Endothelial cell of umbilical vein (primary cell): ENCODE measurements at regions not wholly inside any gene's neighbourhood (a gene's known extent, or its start where the extent isn't known, plus 50 kb on each side); places are given as distances from the start of the nearest gene placed in this dataset.

Source experiments
- BruUV-seq: library from RNA; stranded (reverse); fragments of 400-500 nt; replicated peaks from 2 replicates; lab custom pipeline; 2021; lab: Mats Ljungman, UMichigan
- CTCF ChIA-PET: fragments of 300-600, 350-600 bp; sonication (Branson Sonifier 250); formaldehyde crosslinking; loops from one replicate; lab custom pipeline; 2021; ENCODE audit warnings: antibody characterized with exemption, inconsistent platforms; lab: Charles Lee
- POLR2A ChIA-PET: fragments of 300-600, 350-600 bp; sonication (Branson Sonifier 250); formaldehyde crosslinking; loops from one replicate; lab custom pipeline; 2021; ENCODE audit warnings: antibody characterized with exemption, inconsistent platforms; lab: Charles Lee
- DNase-seq: peaks from one replicate; pipeline ENCODE4 v3.0.0-alpha.2; 2011; ENCODE audit warnings: low read depth, low spot score
- FAIRE-seq: peaks from 2 replicates; lab custom pipeline; 2011; peaks lifted over from hg19 to GRCh38; lab: Jason Lieb, UNC
- H2AFZ ChIP-seq: 2 replicates; pipeline ENCODE4 v1.6.0; 2012; ENCODE audit warnings: low read depth, low read length, control low read depth, inconsistent platforms
- H3K27ac ChIP-seq: 2 replicates; pipeline ENCODE4 v1.5.1; 2011; ENCODE audit warnings: low read depth, mild to moderate bottlenecking, control low read depth, low read length, moderate library complexity; ENCODE audit not compliant: insufficient read depth
- H3K27me3 ChIP-seq, 2 experiments: 2 replicates each; pipeline versions ENCODE4 v1.6.0 to v1.6.1; 2011; ENCODE audit warnings: low read length in 2 of 2, mixed read lengths in 1 of 2; ENCODE audit not compliant: control insufficient read depth in 2 of 2, insufficient read depth in 2 of 2
- H3K36me3 ChIP-seq, 2 experiments: 2 replicates in 1 of 2; 3 replicates in 1 of 2; pipeline ENCODE4 v1.5.1; 2011; ENCODE audit warnings: low read length in 2 of 2, mild to moderate bottlenecking in 1 of 2, moderate library complexity in 1 of 2; ENCODE audit not compliant: control insufficient read depth in 2 of 2, insufficient read depth in 2 of 2; ENCODE audit errors: extremely low read depth in 1 of 2
- H3K4me1 ChIP-seq: 3 replicates; pipeline ENCODE4 v1.5.1; 2011; ENCODE audit warnings: mild to moderate bottlenecking, low read length; ENCODE audit not compliant: control insufficient read depth, insufficient read depth; ENCODE audit errors: extremely low read depth
- H3K4me2 ChIP-seq: 2 replicates; pipeline ENCODE4 v1.6.1; 2011; ENCODE audit warnings: low read length, control low read depth, mixed read lengths; ENCODE audit not compliant: insufficient read depth
- H3K4me3 ChIP-seq, 3 experiments: fragments of 200-600 bp in 1 of 3; sonication (generic), shearing (Covaris generic) in 1 of 3; replicated peaks in 1 of 3; 2 replicates each; pipeline ENCODE4 v1.5.1; 2011 to 2016; ENCODE audit warnings: control low read depth in 3 of 3, low read length in 3 of 3, mild to moderate bottlenecking in 2 of 3, inconsistent platforms in 1 of 3, low read depth in 1 of 3, moderate library complexity in 1 of 3; ENCODE audit not compliant: insufficient read depth in 1 of 3
- H3K79me2 ChIP-seq: 2 replicates; pipeline ENCODE4 v1.6.0; 2012; ENCODE audit warnings: low read length, inconsistent platforms; ENCODE audit not compliant: control insufficient read depth, insufficient read depth
- H3K9ac ChIP-seq: replicated peaks from 2 replicates; pipeline ENCODE3; 2011; ENCODE audit warnings: low read length, control low read depth; ENCODE audit not compliant: insufficient read depth; ENCODE audit errors: extremely low read depth
- H3K9me1 ChIP-seq: replicated peaks from 3 replicates; pipeline ENCODE4 v1.6.0; 2011; ENCODE audit warnings: mild to moderate bottlenecking, low read length; ENCODE audit not compliant: control insufficient read depth, insufficient read depth; ENCODE audit errors: extremely low read depth
- H3K9me3 ChIP-seq: replicated peaks from 2 replicates; pipeline ENCODE4 v1.5.1; 2012; ENCODE audit warnings: low read length, inconsistent platforms; ENCODE audit not compliant: control insufficient read depth, insufficient read depth
- H4K20me1 ChIP-seq: replicated peaks from 2 replicates; pipeline ENCODE3; 2011; ENCODE audit warnings: mild to moderate bottlenecking, low read length; ENCODE audit not compliant: control insufficient read depth, insufficient read depth; ENCODE audit errors: extremely low read depth
- EZH2 ChIP-seq: IDR thresholded peaks from 2 replicates; pipeline ENCODE4 v1.6.1; 2012; ENCODE audit warnings: borderline replicate concordance, low read depth, mild to moderate bottlenecking, moderate library complexity, low read length, inconsistent platforms; ENCODE audit not compliant: severe bottlenecking
- FOS ChIP-seq: IDR thresholded peaks from 2 replicates; pipeline ENCODE4 v1.6.1; 2011; ENCODE audit warnings: mild to moderate bottlenecking, low read length, moderate library complexity, borderline replicate concordance; ENCODE audit not compliant: insufficient read depth
- GATA2 ChIP-seq: IDR thresholded peaks from 2 replicates; pipeline ENCODE4 v1.7.0; 2011; ENCODE audit warnings: low read depth, mild to moderate bottlenecking, moderate library complexity, mixed read lengths, low read length; ENCODE audit not compliant: insufficient read length, insufficient read depth
- JUN ChIP-seq: IDR thresholded peaks from 2 replicates; pipeline ENCODE4 v1.6.1; 2011; ENCODE audit warnings: borderline replicate concordance, low read depth; ENCODE audit not compliant: insufficient read length, insufficient read depth
- MYC ChIP-seq: IDR thresholded peaks from one replicate; pipeline ENCODE4 v1.6.1; 2011; ENCODE audit warnings: mild to moderate bottlenecking, low read depth, low read length
- POLR2A ChIP-seq: IDR thresholded peaks from 2 replicates; pipeline ENCODE4 v1.6.1; 2012; ENCODE audit warnings: low read depth, mild to moderate bottlenecking, control low read depth, low read length
- POLR2AphosphoS5 ChIP-seq: IDR thresholded peaks from 2 replicates; pipeline ENCODE4 v1.6.1; 2012; ENCODE audit warnings: low read depth, mild to moderate bottlenecking, control low read depth, low read length, moderate library complexity; ENCODE audit not compliant: insufficient read depth
- dilution Hi-C: fragments of 300-500 bp; cut with MboI; formaldehyde crosslinking; loops from one replicate; pipeline ENCODE4 v1.15.0; 2019; ENCODE audit warnings: low sequenced_read_pairs; ENCODE audit not compliant: extremely low pct_ligation_motif_present
- intact Hi-C: fragments of 100-400 bp; cut with micrococcal nuclease; formaldehyde crosslinking; loops from one replicate; pipeline ENCODE4 v1.10.0; 2022
- TF ChIP-seq, protein P1 (sequence below), 2 donors: IDR thresholded peaks; 1 replicate in 1 of 2; 2 replicates in 1 of 2; pipeline ENCODE4 v1.5.1; 2011; ENCODE audit warnings: low read length in 2 of 2, mild to moderate bottlenecking in 2 of 2, moderate library complexity in 2 of 2, control low read depth in 1 of 2, inconsistent platforms in 1 of 2, low read depth in 1 of 2; ENCODE audit not compliant: insufficient read depth in 1 of 2; ENCODE audit errors: extremely low read depth in 1 of 2
- TF ChIP-seq, protein P2 (sequence below): IDR thresholded peaks from 2 replicates; pipeline ENCODE4 v1.6.1; 2011; ENCODE audit not compliant: insufficient read depth, insufficient read length

DNA sequence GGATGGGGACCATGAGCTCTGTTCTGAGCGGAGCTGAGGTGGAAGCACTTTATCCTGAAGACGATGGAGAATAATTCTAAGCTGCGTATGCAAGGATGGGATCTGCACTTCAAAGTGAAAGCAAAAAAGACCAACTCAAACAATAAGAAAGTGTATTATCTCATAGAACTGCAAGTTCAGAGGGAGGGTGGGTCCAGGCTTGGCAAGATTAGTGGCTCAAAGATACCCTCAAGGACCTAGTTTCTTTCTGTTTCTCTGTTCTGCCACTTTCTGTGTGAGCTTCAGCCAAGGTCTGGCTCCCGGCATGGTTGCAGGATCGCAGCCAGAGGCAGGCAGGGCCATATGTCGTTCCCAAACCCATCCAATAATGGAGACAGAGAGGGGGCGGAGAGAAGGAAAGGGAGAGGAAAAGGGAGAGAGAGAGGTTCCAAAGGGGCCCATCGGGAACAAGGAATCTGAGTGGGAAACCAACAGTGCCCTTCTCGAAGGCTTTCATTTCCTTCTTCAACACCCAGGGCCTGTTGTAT is 169.2 kb upstream of the NCK2 start:
- intact Hi-C loops, result loop anchor here (1.0 kb wide), 1 partner anchor 510 kb away; no protein-coding TSS in a partner anchor
- H3K4me3 ChIP-seq, result no peak overlapping the region
- H3K9me1 ChIP-seq, result no peaks in the 10 kb centered on the region
- H3K4me1 ChIP-seq, result no peaks in the 10 kb centered on the region
- no peaks in the 10 kb centered on the region for H3K79me2 ChIP-seq
- BruUV-seq, result no TSS peak
- H3K4me2 ChIP-seq, result no peak overlapping the region
- no peak overlapping the region for H2AFZ ChIP-seq
- H4K20me1 ChIP-seq, result no peaks in the 10 kb centered on the region
- dilution Hi-C loops, result no loop called here
- no peak overlapping the region for H3K9ac ChIP-seq
- no peak for FAIRE-seq
- CTCF ChIA-PET, result interaction anchor here (0.6 to 1.6 kb wide), 2 partner anchors 231 to 505 kb away, joined by 3 to 5 read pairs; no protein-coding TSS in a partner anchor
- H3K27me3 ChIP-seq, result peaks cover 5 to 9% of the 10 kb centered on the region in 2 experiments
- no peaks in the 10 kb centered on the region for H3K36me3 ChIP-seq
- no peak overlapping the region for H3K27ac ChIP-seq
- no peaks in the 10 kb centered on the region for H3K9me3 ChIP-seq
- POLR2A ChIA-PET, result no interaction called here
- DNase-seq, result no peak
- no peak for TF ChIP-seq POLR2A
- TF ChIP-seq, protein P1, sequence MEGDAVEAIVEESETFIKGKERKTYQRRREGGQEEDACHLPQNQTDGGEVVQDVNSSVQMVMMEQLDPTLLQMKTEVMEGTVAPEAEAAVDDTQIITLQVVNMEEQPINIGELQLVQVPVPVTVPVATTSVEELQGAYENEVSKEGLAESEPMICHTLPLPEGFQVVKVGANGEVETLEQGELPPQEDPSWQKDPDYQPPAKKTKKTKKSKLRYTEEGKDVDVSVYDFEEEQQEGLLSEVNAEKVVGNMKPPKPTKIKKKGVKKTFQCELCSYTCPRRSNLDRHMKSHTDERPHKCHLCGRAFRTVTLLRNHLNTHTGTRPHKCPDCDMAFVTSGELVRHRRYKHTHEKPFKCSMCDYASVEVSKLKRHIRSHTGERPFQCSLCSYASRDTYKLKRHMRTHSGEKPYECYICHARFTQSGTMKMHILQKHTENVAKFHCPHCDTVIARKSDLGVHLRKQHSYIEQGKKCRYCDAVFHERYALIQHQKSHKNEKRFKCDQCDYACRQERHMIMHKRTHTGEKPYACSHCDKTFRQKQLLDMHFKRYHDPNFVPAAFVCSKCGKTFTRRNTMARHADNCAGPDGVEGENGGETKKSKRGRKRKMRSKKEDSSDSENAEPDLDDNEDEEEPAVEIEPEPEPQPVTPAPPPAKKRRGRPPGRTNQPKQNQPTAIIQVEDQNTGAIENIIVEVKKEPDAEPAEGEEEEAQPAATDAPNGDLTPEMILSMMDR (IDR thresholded peaks at IDR 0.05; ENCODE audit: extremely low read depth in 1 of 2, insufficient read depth in 1 of 2, low read depth in 1 of 2, low read length in 2 of 2), result no peak
- no peak for TF ChIP-seq EZH2
- TF ChIP-seq POLR2AphosphoS5, result no peak
- TF ChIP-seq FOS, result no peak
- no peak for TF ChIP-seq MYC
- TF ChIP-seq, protein P2, sequence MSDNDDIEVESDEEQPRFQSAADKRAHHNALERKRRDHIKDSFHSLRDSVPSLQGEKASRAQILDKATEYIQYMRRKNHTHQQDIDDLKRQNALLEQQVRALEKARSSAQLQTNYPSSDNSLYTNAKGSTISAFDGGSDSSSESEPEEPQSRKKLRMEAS, result no peak
- TF ChIP-seq GATA2, result no peak
- no peak for TF ChIP-seq JUN
